Dermis microvascular lymphatic vessel endothelial cell (primary cell): ENCODE measurements at regions not wholly inside any gene's neighbourhood (a gene's known extent, or its start where the extent isn't known, plus 50 kb on each side); places are given as distances from the start of the nearest gene placed in this dataset.

Experiments used
- DNase-seq, 2 donors: peaks; one replicate each; pipeline versions ENCODE4 v3.0.0 to v3.0.0-alpha.2; 2010; ENCODE audit warnings: low read depth in 2 of 2

DNA sequence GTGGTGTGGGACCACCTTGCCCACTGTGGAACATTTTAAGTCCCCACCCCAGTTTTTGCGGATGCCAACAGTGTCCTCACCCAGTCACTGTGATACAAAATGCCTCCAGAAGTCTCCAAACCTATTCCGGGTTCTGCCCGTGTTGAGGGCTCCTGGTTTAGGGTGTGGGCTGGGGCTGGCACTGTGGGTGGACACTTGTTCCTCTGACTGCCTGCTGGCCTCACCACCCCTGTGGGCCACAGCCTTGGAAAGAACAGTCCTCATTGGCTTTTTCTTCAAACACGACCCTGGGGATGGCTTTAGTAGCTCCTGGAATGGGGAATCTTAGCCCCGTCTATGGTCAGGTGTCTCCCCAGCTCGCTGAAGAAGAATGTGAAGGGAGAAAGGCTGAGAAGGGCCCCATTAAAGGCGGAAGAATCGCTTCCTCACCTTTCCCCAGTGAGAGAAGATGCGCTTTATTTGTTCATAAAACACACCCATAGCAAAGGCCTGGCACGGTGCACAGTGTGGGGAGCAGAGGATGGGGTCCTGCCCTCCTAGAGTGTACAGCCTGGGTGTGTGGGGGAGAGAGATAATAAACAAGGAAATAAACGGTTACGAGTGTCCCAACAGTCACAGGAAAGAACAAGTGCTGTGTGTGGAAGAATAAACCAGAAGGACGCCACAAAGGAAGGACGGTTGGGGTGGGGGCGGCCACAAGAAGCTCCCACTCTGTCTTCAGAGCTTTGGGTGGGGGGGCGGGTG lies 56.3 kb upstream of the SLC22A11 start:
- no peak for DNase-seq

DNA sequence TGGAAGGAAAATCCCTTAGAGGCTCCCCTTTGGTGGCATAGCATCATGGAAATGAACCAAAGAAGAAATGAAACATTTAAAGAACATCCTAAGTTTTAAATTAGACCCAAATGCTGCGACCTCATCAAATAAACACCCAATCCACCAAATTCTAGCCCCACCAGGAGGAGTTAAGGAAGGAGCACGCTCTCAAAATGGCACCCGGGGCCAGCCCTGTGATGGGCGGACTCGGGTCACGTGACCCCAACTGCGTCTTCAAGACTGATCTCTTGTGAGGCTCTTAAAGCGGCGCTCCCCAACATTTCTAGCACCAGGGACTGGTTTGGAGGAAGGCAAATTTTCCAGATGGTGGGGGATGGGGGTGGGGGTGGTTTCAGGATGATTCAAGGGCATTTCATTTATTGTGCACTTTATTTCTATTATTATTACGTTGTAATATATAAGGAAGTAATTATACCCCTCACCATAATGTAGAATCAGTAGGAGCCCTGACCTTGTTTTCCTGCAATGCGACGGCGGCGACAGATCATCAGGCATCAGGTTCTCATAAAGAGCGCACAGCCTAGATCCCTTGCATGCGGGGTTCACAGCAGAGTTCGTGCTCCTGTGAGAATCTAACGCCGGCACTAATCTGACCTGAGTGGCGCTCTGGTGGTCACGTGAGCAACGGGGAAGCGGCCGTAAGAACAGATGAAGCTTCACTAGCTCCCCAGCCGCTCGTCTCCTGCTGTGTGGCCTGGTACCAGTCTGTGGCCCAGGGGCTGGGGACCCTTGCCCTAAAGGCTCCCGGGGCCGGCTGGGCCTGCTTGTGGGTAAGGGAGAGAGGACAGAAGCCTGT lies 55.3 kb upstream of the SLC22A11 start:
- DNase-seq: no peak

DNA sequence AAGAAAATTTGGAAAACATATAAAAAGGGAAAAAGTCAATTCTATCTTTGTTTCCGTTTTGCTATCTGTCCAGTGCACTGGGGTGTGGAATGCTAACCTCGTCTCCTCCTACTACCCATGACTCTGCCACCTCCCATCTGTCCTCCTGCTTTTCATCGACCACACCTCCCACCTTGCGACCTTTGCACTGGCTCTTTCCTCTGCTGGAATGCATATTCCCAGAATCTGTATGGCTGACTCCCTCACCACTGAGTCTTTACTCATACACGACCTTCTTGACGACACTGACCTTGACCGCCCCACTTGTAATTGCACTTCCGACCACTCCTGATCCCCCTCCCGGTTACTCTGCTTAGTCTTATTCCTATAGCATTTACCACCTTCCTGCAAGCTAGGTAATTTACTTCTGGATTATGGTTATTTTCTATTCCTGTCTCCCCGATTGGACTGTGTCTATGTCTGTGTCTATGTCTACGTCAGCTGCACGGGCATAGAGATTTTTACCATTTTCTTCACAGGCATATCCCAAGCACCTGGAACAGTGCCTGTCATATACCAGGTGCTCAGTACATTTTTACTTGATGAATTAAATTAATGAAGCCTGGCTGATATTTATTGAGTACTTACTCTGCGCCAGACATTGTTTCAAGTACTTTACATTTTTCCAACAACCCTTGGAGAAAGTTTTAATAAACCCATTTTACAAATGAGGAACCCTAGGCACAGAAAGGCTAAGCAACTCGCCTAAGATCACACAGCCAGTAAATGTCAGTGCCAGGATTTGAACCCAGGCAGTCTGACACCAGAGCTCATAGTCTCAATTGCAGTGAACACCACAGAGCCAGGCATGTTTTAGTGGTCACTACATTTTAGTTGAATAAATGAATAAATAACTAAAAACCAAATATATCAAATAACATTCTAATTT lies 54.0 kb upstream of the SLC22A11 start:
- DNase-seq: no peak

DNA sequence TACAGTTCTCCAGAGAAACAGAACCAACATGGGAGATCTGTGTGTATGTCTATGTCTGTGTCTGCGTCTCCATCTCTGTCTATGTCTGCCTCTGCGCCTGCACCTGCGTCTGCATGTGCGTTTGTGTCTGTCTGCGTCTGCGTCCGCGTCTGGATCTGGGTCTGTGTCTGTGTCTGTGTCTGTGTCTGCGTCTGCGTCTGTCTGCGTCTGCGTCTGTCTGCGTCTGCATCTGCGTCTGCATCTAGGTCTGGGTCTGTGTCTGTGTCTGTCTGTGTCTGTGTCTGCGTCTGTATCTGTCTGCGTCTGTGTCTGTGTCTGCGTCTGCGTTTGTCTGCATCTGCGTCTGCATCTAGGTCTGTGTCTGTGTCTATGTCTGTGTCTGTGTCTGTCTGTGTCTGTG lies 53.1 kb upstream of the SLC22A11 start:
- DNase-seq: no peak

DNA sequence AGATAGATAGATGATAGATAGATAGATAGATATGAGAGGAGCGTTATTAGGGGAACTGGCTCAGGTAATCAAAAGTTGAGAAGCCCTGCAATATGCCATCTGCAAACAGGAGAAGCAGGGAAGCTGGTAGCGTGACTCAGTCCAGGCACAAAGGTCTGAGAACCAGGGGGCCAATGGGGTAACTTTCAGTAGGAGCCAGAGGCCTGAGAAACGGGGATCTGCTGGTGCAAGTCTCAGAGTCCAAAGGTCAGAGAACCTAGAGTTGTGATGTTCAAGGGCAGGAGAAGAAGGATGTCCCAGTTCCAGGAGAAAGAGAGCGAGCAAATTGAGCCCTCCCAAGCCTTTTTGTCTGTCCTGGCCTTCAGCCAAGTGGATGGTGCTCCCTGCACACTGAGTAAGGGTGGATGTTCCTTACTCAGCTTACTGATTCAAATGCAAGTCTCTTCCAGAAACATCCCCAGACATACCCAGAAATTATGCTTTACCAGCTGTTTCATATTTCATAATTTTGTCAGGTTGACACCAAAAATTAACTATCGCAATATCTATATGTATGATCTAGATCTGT lies 52.5 kb upstream of the SLC22A11 start:
- DNase-seq: no peak

DNA sequence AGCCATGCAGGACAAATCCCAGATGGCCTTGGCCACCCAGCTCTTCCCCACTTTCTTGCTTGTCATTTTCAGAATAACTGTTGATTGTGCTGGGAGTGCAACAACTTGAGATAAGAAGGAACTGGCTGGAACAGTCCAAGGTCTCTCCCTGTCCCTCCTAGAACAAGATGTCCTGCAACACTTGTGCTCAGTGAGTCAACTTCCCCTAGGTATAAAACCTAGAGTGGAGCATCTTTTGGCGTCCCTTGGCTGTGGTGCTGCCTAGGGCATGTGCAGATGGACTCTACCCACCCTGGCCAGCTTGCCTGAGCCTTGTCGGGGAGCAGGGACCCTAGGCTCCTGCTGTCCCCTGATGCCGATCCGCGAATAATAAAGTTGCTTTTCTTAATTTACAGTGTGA lies 50.7 kb upstream of the SLC22A11 start:
- DNase-seq: no peak
